ENCODE measurements at regions not wholly inside any gene's neighbourhood (a gene's known extent, or its start where the extent isn't known, plus 50 kb on each side); places are given as distances from the start of the nearest gene placed in this dataset.
"Not testable (repeated sequence)": the region's sequence is repeated elsewhere in the genome, so short reads cannot be mapped to it uniquely, and the experiment has no call there.

DNA sequence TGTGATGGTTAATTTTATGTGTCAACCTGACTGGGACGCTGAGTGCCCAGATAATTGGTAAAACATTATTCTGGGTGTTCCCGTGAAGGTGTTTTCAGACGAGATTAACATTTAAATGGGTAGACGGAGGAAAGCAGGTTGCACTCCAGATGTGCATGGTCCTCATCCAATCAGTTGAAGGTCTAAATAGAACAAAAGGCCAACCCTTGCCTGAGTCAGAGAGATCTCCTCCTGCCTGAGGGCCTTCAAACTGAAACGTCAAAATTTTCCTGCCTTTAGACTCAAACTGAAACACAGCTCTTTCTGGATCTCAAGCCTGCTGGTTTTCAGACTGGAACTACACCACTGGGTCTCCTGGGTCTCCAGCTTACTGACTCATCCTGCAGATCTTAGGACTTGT is 73.5 kb downstream of the NPIPA8 start:
- POLR2A ChIA-PET (ENCODE audit: low non-redundant PET); CTCF ChIA-PET; H3K27ac ChIP-seq; DNase-seq (ENCODE audit: low spot score): not testable (repeated sequence)

DNA sequence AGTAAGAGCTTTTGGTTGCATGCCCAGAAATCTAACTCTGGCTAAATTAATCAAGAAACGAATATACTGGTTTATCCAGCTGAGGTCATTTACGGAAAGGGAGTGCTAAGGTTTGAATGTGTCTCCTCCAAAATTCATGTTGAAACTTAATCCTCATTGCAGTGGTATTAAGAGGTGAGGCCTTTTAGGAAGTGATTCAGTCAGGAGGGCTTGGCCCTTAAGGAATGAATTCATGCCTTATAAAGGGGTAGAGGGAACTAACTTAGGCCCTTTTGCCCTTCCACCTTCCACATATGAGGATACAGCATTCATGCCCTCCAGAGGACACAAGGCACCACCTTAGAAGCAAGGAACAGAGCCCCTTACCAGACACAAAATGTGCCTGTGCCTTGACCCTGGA is 74.7 kb downstream of the NPIPA8 start:
- H3K27ac ChIP-seq; POLR2A ChIA-PET (ENCODE audit: low non-redundant PET); CTCF ChIA-PET; DNase-seq (ENCODE audit: low spot score): not testable (repeated sequence)

DNA sequence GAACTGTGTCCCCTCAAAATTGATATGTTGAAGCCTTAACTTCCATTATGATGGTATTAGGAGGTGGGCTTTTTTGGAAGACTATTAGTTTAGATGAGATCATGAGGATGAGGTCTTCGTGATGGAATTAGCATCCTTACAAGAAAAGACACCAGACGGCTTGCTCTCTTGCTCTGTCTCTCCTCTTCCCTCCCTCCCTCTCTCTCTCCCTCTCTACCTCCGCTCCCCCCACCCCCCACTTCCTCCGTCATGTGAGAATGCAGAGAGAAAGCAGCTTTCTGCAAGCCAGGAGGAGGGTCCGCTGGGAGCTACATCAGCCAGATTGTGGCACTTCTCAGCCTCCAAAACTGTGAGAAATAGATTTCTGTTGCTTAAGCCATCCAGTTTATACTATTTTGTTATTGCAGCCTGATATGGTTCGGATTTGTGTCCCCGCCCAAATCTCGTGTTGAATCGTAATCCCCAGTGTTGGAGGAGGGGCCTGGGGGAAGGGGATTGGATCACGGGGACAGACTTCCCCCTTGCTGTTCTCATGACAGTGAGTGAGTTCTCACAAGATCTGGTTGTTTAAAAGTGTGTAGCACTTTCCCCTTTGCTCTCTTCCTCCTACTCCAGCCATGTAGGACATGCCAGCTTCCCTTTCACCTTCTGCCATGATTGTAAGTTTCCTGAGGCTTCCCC is 76.9 kb downstream of the NPIPA8 start:
- H3K27ac ChIP-seq; POLR2A ChIA-PET (ENCODE audit: low non-redundant PET); CTCF ChIA-PET; DNase-seq (ENCODE audit: low spot score): not testable (repeated sequence)

DNA sequence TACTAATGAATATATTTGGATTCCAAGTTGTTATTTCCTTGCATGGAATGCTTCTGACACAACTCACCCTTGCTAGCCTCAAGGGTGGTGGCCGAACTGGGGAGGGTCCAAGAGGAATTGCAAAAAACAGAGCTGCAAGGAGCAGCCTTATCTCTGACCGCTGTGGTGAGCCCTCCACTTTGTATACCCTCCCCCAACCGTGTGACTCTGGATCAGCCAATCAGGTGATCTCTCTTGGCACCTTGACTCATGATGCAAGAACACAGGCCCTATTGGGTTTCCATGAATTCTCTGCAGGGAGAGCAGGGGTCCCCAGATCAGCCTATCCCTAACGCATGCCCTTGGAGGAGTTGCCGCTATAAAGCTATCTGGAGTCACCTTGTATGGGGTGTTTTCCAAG is 83.6 kb downstream of the NPIPA8 start:
- POLR2A ChIA-PET (ENCODE audit: low non-redundant PET); DNase-seq (ENCODE audit: low spot score); H3K27ac ChIP-seq; CTCF ChIA-PET: not testable (repeated sequence)

DNA sequence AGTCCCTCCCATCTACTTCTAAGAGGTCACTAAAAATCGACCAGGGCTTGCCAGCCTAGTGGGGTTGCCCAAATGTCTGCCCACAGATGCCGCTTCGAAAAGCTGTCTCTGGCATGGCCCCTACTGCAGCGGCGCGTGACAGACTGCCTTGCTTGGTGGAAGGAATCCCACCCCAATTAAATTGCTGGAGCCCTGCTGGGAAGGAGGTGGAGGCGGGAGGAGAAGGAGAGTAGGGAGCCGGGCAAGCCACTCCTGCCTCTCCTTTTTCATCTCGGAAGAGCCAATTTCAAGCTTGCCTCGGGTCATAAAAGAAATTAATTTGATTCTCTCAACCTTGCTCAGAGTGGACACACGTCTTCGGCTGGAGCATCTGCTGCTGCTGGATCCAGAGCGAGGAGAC is 106.0 kb downstream of the NPIPA8 start:
- CTCF ChIA-PET; H3K27ac ChIP-seq; DNase-seq (ENCODE audit: low spot score); POLR2A ChIA-PET (ENCODE audit: low non-redundant PET): not testable (repeated sequence)

DNA sequence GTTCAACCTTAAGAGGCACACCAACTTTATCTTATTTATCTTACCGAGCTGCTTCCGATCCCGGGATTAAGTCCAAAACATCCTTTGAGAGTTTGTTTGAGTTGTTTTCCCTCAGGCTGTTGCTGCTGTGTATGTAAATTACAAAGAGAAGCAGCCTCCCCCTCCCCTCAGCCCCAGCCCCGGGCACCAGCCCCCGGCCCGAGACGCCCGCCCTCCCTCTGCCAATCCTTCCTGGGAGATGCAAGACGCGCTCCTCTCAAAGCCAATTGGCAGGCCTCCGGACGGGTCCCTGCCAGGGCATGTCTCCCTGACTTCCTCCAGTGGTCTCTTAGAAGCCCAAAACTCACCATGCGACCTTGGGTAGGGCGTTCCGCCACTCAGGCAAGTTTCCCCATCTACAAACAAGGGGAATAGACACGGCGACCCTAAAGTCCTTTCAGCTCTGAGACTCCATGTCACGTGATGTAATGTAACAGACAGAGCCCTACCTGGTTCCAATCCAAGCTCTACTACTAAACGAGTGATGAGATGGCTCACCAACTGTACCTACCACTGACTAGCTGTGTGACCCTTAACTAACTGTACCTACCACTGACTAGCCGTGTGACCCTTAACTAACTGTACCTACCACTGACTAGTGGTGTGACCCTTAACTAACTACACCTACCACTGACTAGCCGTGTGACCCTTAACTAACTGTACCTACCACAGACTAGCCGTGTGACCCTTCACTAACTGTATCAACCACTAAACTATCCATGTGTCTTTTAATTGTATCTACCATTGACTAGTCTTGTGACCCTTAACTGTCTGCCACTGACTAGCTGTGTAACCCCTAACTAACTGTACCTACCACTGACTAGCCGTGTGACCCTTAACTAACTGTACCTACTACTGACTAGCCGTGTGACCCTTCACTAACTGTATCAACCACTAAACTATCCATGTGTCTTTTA is 114.2 kb downstream of the NPIPA8 start:
- H3K27ac ChIP-seq; DNase-seq (ENCODE audit: low spot score); CTCF ChIA-PET; POLR2A ChIA-PET (ENCODE audit: low non-redundant PET): not testable (repeated sequence)

DNA sequence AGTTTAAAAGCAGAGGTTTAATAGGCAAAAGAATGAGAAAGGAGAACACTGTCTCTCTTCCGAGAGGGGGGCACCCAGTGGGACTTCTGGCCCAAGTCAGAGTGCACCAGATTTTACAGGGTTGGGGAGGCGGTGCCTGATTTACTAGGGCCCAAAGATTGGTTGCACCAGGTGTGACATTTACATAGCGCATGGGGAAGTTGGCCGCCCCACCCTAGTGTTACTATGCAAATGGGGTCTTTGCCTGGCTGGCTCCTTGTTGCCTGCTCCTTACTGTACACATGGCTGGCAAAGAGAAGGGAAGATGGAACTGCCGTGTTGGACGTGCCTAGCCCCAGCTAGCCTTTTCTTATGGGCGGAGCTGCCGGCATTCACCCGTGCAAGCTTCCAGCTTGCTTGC is 118.8 kb downstream of the NPIPA8 start:
- CTCF ChIA-PET; DNase-seq (ENCODE audit: low spot score); POLR2A ChIA-PET (ENCODE audit: low non-redundant PET); H3K27ac ChIP-seq: not testable (repeated sequence)

DNA sequence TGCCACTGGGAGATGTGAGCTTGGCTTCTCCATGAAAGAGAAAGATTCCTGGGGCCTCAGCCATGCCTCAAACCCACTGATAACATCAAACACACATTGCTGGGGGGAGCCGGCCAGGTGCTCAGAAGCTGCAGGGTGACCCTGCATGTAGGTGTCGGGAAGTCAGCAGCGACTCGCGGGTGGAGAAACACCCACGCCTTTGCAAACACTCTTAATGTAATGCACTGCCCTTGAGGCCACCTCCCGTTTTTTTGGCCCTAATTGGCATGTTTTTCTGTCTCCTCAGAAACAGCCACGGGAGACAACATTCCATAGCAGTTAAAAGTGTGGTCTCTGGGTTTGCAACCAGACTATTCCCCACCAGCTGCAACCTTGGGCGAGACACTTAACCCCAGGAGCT is 119.7 kb downstream of the NPIPA8 start:
- DNase-seq (ENCODE audit: low spot score); H3K27ac ChIP-seq; CTCF ChIA-PET; POLR2A ChIA-PET (ENCODE audit: low non-redundant PET): not testable (repeated sequence)

DNA sequence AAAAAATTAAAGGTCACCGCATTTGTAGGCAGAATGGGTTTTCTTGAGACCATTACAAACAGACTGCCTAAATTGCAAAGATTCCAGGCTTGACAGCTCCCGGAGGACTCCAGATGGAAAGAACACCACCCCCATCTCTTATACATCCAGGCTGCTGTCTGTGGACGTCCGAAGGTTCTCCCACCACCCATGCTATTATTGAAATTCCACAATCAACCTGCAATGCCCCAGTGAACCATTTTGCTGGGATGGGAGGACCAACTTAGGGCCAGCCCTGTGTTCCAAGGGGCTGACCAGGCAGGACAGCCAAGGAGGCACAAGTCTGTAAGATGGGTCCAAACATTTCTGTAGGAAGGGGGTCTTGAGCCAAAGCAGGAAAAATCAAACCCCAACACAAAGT is 122.7 kb downstream of the NPIPA8 start:
- H3K27ac ChIP-seq; DNase-seq (ENCODE audit: low spot score); CTCF ChIA-PET; POLR2A ChIA-PET (ENCODE audit: low non-redundant PET): not testable (repeated sequence)

DNA sequence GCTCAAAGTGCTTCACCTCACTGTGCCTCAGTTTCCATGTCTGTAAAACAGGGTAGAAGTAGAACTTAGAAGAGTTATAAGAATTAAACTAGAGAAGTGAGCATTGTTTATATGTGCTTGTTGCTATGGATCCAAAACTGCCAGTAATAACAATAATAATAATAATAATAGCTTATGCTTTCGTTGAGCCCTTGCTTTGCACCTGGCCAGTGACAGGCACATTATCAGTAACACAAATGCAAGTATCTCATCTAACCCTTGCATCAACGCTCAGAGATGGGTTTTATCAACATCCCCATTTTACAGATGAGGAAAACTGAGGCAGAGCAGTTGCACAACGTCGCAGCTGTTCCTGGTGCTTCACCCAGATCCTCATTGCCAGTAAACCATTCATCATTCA is 125.0 kb downstream of the NPIPA8 start:
- POLR2A ChIA-PET (ENCODE audit: low non-redundant PET); H3K27ac ChIP-seq; DNase-seq (ENCODE audit: low spot score); CTCF ChIA-PET: not testable (repeated sequence)

DNA sequence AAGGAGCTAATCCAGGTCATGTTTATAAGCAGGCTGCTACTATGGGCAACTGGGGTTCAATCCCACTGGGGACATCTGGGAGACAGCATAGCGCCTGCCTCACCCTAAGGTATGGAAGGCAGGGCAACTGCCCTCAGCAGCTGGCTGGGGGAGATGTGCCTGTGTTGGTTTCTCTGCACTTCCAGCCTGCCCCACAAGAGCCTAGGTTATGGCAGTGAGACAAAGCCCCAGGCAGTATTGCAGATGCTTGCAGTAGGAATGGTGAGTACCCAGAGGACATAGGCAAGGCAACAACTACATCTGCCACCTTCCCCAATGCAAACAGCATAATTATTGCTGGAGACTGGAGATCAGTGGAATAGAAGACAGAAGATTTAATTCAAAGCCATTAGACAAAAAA is 131.8 kb downstream of the NPIPA8 start:
- CTCF ChIA-PET; POLR2A ChIA-PET (ENCODE audit: low non-redundant PET): not testable (repeated sequence)

DNA sequence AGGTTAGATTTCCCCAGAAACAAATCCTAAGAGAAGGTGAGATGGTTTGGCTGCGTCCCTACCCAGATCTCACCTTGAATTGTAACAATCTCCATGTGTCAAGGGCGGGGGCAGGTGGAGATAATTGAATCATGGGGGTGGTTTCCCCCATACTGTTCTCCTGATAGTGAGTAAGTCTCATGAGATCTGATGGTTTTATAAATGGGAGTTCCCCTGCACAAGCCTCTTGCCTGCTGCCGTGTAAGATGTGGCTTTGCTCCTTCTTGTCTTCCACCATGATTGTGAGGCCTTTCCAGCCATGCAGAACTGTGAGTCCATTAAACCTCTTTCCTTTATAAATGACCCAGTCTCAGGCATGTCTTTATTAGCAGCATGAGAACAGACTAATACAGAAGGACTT is 132.2 kb downstream of the NPIPA8 start:
- CTCF ChIA-PET; DNase-seq (ENCODE audit: low spot score); H3K27ac ChIP-seq; POLR2A ChIA-PET (ENCODE audit: low non-redundant PET): not testable (repeated sequence)

More for the DNA sequence above, 131.8 kb downstream of the NPIPA8 start:
- DNase-seq (ENCODE audit: low spot score); H3K27ac ChIP-seq: not testable (repeated sequence)

DNA sequence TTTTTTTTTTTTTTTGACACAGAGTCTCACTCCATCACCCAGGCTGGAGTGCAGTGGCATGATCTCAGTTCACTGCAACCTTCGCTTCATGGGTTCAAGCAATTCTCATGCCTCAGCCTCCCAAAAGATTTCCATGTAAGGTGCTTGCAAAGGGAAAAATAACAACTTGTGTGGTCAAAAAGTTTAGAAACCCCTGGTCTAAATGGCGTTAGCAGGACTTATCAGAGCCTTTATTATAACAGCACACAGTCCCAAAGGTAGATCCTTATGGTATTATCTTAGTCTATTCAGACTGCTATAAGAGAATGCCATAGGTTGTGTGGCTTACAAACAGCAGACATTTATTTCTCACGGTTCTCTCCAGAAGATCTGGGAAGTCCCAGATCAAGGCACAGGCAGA is 135.0 kb downstream of the NPIPA8 start:
- CTCF ChIA-PET; DNase-seq (ENCODE audit: low spot score); H3K27ac ChIP-seq; POLR2A ChIA-PET (ENCODE audit: low non-redundant PET): not testable (repeated sequence)

DNA sequence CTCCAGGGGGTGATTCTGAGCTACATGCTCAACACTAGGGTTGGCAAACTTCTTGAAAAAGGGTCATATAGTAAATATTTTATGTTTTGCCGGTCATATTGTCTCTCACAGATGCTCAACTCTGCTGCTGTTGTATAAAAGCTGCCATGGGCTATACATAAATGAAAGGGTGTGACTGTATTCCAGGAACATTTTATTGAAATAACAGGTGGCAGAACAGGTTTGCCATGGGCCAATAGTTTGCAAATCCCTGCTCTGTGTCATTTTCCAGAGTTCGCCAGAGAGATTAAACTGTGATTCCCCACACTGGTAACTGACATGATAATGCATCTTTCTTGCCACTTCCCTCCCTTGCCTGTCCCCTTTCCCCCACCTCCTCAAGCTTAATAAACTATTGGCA is 144.1 kb downstream of the NPIPA8 start:
- not testable (repeated sequence) for H3K27ac ChIP-seq

DNA sequence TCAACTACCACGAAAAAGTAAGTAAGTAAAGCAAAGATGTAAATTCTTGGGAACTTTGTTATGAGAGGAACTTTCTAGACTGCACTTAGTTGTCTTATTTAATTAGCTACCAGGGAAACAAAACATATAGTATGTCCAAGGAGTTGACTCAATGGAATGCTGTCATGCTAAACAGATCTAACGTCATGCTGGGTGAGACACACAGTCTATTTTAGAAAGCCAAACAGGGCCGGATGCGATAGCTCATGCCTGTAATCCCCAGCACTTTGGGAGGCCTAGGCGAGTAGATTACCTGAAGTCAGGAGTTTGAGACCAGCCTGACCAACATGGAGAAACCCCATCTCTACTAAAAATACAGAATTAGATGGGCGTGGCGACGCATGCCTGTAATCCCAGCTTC is 146.4 kb downstream of the NPIPA8 start:
- CTCF ChIA-PET; H3K27ac ChIP-seq; DNase-seq (ENCODE audit: low spot score); POLR2A ChIA-PET (ENCODE audit: low non-redundant PET): not testable (repeated sequence)

More for the DNA sequence above, 144.1 kb downstream of the NPIPA8 start:
- DNase-seq (ENCODE audit: low spot score); CTCF ChIA-PET; POLR2A ChIA-PET (ENCODE audit: low non-redundant PET): not testable (repeated sequence)

DNA sequence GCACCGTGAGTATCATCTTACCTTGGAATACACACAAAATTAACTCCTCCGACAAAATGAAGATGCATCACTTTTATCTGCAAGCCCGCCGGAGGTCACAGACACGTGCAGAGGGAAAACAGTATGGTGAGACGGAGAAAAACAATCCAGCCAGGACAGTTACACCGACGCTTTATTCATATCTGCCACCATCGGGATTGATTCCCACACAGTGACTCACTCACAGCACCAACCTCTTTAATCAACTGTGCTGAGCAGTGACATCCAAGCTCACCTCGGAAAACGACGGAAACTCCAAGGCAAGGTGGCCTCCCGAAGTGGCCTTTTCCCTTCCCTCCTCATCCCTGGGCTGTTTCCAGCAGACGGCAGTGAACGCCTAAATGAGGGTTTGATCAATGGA is 151.8 kb downstream of the NPIPA8 start:
- H3K27ac ChIP-seq; POLR2A ChIA-PET (ENCODE audit: low non-redundant PET); DNase-seq (ENCODE audit: low spot score); CTCF ChIA-PET: not testable (repeated sequence)

DNA sequence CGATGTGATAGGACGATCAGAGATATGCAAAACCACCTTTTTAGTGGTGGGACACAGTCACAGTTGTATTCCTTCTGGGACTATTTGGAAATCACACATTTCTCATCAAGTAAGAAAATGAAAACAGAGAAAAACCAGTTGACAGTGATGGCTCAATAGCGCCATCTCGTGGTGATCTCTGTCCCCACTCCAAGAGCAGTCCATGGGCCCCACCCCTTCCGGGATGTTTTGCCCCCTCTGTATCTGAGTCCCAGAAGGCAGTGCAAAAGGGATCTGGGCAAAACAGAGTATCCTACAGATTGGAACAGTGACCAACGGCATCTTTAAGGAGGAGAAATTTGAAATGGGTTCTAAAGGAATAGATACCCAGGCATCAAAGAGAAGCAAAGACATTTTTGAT is 155.5 kb downstream of the NPIPA8 start:
- CTCF ChIA-PET; H3K27ac ChIP-seq; POLR2A ChIA-PET (ENCODE audit: low non-redundant PET); DNase-seq (ENCODE audit: low spot score): not testable (repeated sequence)

DNA sequence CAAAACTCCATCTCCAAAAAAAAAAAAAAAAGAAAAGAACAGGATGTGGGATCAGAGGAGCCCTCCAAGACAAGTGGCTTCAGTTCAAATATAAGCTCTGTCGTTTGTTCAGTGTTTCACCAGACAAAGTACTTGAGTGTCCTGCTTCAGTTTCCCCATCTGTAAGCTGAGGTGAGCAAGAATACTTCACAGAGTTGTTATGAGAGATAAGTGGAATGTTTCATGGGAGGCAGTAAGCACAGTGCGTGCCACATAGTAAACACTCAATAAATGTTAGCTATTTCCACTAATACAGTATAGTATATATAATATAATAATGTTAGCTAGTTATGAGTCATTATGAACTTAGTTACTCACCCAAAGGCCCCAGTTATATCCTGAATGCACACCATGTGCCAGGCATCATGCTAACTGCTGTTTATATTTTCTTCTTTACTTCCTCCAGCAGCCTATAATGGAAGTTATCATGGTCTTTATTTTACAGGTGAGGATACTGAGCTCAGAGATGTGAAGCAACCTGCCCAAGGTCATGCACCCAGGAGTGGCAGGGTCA is 162.5 kb downstream of the NPIPA8 start:
- CTCF ChIA-PET; H3K27ac ChIP-seq; POLR2A ChIA-PET (ENCODE audit: low non-redundant PET); DNase-seq (ENCODE audit: low spot score): not testable (repeated sequence)

All from RWPE1 (cell line).